A673 (cell line): ENCODE measurements at regions not wholly inside any gene's neighbourhood (a gene's known extent, or its start where the extent isn't known, plus 50 kb on each side); places are given as distances from the start of the nearest gene placed in this dataset.

Experiments
- EZH2 ChIP-seq: fragments of 200-600 bp; sonication (generic); IDR thresholded peaks from 2 replicates; pipeline ENCODE4 v1.6.1; 2017; ENCODE audit warnings: borderline replicate concordance, low read depth, mild to moderate bottlenecking, mixed read lengths, antibody characterized with exemption, low read length; ENCODE audit not compliant: poor library complexity, severe bottlenecking
- TF ChIP-seq, protein P1 (sequence below): fragments of 300-800, 200-600 bp; sonication (generic); conservative IDR thresholded peaks from 2 replicates; pipeline ENCODE4 v1.5.1; 2017; ENCODE audit warnings: low read depth, mild to moderate bottlenecking, antibody characterized with exemption, low read length, moderate library complexity, mixed read lengths

DNA sequence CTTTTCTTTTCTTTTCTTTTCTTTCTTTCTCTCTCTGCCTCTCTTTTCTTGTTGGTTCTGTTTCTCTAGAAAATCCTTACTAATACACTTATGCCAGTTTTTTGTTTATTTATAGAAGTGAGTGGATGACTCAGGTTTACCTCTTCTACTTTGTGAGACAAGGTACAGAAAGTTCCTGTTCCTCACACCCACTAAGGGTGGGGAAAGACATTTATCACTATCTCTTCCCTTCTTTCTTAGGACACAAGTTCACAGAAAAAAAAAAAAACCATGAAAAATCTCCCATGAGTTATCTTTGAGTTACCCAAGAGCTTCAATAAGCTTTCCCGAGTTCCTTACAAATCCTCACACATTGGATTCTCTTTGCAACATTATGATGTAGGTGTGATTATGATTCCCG lies 60.9 kb upstream of the CD180 start:
- TF ChIP-seq, protein P1, sequence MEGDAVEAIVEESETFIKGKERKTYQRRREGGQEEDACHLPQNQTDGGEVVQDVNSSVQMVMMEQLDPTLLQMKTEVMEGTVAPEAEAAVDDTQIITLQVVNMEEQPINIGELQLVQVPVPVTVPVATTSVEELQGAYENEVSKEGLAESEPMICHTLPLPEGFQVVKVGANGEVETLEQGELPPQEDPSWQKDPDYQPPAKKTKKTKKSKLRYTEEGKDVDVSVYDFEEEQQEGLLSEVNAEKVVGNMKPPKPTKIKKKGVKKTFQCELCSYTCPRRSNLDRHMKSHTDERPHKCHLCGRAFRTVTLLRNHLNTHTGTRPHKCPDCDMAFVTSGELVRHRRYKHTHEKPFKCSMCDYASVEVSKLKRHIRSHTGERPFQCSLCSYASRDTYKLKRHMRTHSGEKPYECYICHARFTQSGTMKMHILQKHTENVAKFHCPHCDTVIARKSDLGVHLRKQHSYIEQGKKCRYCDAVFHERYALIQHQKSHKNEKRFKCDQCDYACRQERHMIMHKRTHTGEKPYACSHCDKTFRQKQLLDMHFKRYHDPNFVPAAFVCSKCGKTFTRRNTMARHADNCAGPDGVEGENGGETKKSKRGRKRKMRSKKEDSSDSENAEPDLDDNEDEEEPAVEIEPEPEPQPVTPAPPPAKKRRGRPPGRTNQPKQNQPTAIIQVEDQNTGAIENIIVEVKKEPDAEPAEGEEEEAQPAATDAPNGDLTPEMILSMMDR = no peak
- TF ChIP-seq EZH2 = no peak
